Activated T-helper 17 cell treated with anti-CD3 and anti-CD28 coated beads, Interleukin-2, amount 50 U/mL, for 72 hours (primary cell): ENCODE measurements at regions not wholly inside any gene's neighbourhood (a gene's known extent, or its start where the extent isn't known, plus 50 kb on each side); places are given as distances from the start of the nearest gene placed in this dataset.
"Not testable (repeated sequence)": the region's sequence is repeated elsewhere in the genome, so short reads cannot be mapped to it uniquely, and the experiment has no call there.

Experiments
- ATAC-seq: fragments of 150-1000 bp; cut with Tn5 transposase; replicated peaks from 2 replicates; pipeline ENCODE4 v1.10.0; 2021; ENCODE audit warnings: mild to moderate bottlenecking, moderate library complexity
- H3K27ac Mint-ChIP-seq: one replicate; pipeline ENCODE4 v1.8.0; 2022; ENCODE audit warnings: mixed read lengths
- H3K27me3 Mint-ChIP-seq: one replicate; pipeline ENCODE4 v1.8.0; 2022; ENCODE audit warnings: mixed read lengths
- H3K36me3 Mint-ChIP-seq: one replicate; pipeline ENCODE4 v1.8.0; 2022; ENCODE audit warnings: low read depth, mild to moderate bottlenecking, mixed read lengths
- H3K4me1 Mint-ChIP-seq: one replicate; pipeline ENCODE4 v1.8.0; 2022; ENCODE audit warnings: mixed read lengths
- H3K4me3 Mint-ChIP-seq: one replicate; pipeline ENCODE4 v1.8.0; 2022; ENCODE audit warnings: mild to moderate bottlenecking, mixed read lengths
- H3K9me3 Mint-ChIP-seq: one replicate; pipeline ENCODE4 v1.8.0; 2022; ENCODE audit warnings: mixed read lengths

DNA sequence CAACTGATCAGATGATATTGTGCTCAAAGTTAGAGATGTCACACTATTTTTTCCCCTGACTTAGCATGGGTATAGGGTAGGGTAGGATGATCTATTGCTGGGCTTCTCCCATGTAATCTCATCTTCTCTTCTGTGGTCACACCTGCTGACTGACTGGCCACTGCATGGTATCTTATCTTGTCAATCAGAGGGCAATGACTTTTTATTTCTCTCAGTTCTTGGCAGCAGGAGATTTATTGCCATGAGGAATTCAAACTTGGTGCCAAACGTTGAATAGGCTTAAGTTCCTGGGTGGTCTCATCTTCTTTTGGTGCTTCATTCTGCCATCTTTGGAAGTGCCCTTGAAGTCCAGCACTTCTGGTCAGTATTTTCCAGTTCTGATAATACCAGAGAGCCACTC lies 226.4 kb upstream of the POGK start:
- Mint-ChIP-seq H3K4me3 (no peak overlapping the region), H3K9me3 (no peaks in the 10 kb centered on the region), H3K27me3 (no peaks in the 10 kb centered on the region), H3K27ac (no peak overlapping the region), H3K4me1 (no peaks in the 10 kb centered on the region), H3K36me3 (no peaks in the 10 kb centered on the region)
- ATAC-seq = no peak

DNA sequence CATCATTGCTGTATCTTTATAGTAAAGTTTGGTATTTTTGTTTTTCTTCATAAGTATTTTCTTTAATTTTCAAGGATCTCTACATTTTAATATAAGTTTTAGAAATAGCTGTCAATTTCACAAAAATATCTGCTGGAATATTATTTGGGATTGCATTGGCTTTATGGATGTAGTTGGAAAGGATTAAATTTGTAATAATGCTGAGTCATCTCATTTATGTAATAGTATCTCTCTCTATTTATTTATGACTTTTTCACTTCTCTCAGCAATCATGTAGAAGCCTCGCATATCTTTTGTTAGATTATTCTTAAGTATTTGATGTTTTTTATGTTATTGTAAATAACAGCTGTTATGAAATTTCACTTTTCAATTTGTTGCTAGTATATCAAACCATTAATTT lies 223.1 kb upstream of the POGK start:
- Mint-ChIP-seq H3K9me3 (no peaks in the 10 kb centered on the region), H3K4me3 (no peak overlapping the region), H3K27ac (no peak overlapping the region), H3K36me3 (no peaks in the 10 kb centered on the region), H3K4me1 (no peaks in the 10 kb centered on the region), H3K27me3 (no peaks in the 10 kb centered on the region)
- no peak for ATAC-seq

DNA sequence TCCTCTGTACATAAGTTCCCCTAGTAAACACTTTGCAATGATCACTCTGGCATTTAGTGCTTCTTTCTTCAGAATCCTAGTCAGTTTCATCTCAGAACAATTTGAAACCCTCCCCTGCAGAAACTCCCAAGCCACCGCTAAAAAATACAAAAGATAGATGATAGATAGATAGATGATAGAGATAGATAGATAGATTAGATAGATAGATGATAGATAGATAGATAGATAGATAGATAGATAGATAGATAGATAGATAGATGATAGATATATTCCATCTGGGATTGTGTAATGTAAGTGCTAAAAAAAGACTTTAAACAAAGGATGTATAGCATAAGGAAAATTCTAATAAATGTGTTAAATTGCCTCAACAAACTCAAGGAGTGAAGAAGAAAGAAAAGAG lies 212.6 kb upstream of the POGK start:
- Mint-ChIP-seq H3K9me3 (no peaks in the 10 kb centered on the region), H3K27ac (no peak overlapping the region), H3K4me1 (no peaks in the 10 kb centered on the region), H3K36me3 (no peaks in the 10 kb centered on the region), H3K4me3 (no peak overlapping the region), H3K27me3 (peaks cover 5% of the 10 kb centered on the region)
- ATAC-seq = no peak

DNA sequence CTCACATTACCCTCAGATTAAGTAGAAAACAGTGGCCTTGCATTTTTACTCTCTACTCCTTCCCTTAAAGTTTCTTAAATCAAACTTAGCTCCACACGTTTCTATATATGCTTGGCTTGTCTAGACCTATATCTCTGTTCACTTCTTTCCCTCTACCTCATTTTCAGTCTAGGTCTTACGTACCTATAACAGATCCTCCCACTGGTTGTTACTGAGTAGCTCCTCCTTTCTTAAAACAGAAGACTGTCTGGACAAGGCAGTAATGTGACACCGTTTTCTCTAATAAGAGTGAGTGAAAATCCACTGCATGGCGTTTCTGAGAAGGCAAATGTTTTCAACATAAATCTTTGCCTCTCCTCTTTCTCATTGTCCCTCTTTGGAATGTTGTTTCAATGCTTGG lies 211.7 kb upstream of the POGK start:
- no peak for ATAC-seq

DNA sequence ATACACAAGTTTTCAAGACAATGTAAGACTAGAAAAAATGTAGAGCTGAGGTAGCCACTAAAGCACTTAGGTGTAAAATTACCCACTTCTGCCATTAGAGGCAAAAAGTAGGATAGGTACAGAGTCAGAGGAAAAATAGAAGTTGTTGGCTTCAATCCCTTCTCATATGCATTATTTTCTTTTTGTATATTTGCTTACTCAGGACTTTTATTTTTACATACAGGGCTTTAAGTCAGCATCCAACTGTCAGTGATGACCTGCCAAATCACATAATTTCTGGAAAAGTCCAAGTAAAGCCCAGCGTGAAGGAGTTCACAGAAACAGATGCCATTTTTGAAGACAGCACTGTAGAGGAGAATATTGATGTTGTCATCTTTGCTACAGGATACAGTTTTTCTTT lies 211.0 kb upstream of the POGK start:
- no peak overlapping the region for H3K27ac Mint-ChIP-seq
- H3K4me3 Mint-ChIP-seq = no peak overlapping the region
- H3K4me1 Mint-ChIP-seq = no peaks in the 10 kb centered on the region
- H3K36me3 Mint-ChIP-seq = no peaks in the 10 kb centered on the region
- no peak for ATAC-seq
- no peaks in the 10 kb centered on the region for H3K9me3 Mint-ChIP-seq
- peaks cover 7% of the 10 kb centered on the region for H3K27me3 Mint-ChIP-seq

More for the DNA sequence above, 211.7 kb upstream of the POGK start:
- Mint-ChIP-seq H3K9me3 (no peaks in the 10 kb centered on the region), H3K36me3 (no peaks in the 10 kb centered on the region), H3K4me1 (no peaks in the 10 kb centered on the region), H3K27ac (no peak overlapping the region), H3K27me3 (peaks cover 4% of the 10 kb centered on the region), H3K4me3 (no peak overlapping the region)

DNA sequence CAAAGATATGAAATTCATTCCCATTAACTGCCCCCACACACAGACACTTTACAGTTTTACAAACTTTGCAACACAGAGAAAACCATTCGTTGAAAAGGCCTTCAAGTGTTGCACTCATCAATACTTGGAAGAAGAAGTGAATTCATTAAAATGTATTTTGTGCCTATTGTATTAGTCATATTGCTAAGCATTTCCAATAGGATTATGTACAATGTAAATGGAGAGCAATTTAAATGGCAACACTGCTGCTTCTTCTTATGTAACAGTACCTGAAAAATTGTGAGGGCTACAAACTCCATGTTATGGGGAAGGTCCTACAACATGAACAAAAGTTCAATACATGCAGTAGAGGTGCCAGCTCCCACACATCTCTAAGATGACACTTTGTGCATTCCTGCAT lies 209.3 kb upstream of the POGK start:
- Mint-ChIP-seq H3K4me3 (no peak overlapping the region), H3K4me1 (no peaks in the 10 kb centered on the region), H3K27ac (no peak overlapping the region), H3K36me3 (no peaks in the 10 kb centered on the region), H3K9me3 (no peaks in the 10 kb centered on the region), H3K27me3 (peaks cover 10% of the 10 kb centered on the region)
- no peak for ATAC-seq

DNA sequence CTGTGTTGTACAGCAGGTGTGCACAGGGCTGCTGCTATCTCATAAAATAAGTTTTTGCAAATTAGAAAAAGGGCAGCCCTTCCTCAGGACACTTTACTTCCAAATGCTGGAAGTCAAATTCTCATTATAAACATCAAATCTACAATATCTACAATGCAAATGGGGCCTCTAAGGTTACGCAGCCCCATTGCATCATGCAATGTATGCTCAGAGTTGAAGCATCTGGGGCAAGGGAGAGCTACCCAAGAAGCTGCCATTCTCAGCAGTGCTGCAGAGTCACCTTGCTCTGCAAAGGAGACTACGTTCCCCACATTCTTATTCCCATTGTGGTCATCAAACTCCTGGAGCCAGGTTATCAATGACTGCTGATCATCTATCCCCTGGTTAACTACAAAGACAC lies 208.9 kb upstream of the POGK start:
- Mint-ChIP-seq H3K27me3 (peaks cover 14% of the 10 kb centered on the region), H3K4me1 (no peaks in the 10 kb centered on the region), H3K9me3 (no peaks in the 10 kb centered on the region)

DNA sequence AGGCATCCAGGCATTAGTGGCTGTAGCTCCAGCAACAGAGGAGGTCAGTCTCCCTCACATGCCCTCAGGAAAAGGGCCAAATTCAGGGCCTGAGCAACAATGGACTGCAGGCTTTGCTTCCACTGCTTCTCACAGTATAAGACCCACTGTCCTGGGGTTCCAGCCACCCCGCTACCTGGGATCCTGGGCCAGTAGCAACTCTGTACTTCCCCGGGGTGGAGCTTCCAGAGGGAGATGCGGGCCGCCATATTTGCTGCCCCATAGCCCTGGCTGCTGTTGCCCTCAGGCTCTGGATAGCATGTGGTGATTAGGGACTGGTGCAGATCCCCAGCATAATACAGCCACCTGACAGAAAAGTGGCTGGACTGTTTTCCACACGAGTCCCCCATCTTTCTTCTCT lies 201.1 kb upstream of the POGK start:
- no peaks in the 10 kb centered on the region for H3K36me3 Mint-ChIP-seq
- no peak for ATAC-seq
- H3K4me1 Mint-ChIP-seq = no peaks in the 10 kb centered on the region
- no peak overlapping the region for H3K4me3 Mint-ChIP-seq
- no peak overlapping the region for H3K27ac Mint-ChIP-seq
- peaks cover 24% of the 10 kb centered on the region for H3K27me3 Mint-ChIP-seq
- no peaks in the 10 kb centered on the region for H3K9me3 Mint-ChIP-seq

More for the DNA sequence above, 208.9 kb upstream of the POGK start:
- no peak overlapping the region for H3K4me3 Mint-ChIP-seq
- H3K36me3 Mint-ChIP-seq = no peaks in the 10 kb centered on the region
- no peak for ATAC-seq
- H3K27ac Mint-ChIP-seq = no peak overlapping the region

DNA sequence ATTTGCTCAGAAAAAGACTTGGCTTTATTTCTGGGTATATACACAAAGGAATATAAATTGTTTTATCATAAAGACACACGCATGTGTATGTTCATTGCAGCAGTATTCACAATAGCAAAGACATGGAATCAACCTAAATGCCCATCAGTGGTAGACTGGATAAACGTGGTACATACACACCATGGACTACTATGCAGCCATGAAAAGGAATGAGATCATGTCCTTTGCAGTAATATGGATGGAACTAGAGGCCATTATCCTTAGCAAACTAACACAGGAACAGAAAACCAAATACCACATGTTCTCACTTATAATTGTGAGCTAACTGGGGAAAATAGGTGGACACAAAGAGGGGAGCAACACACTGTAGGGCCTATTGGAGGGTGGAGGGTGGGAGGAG lies 182.0 kb upstream of the POGK start:
- H3K36me3 Mint-ChIP-seq, H3K9me3 Mint-ChIP-seq, H3K27me3 Mint-ChIP-seq, ATAC-seq, H3K4me3 Mint-ChIP-seq, H3K27ac Mint-ChIP-seq, H3K4me1 Mint-ChIP-seq: not testable (repeated sequence)

DNA sequence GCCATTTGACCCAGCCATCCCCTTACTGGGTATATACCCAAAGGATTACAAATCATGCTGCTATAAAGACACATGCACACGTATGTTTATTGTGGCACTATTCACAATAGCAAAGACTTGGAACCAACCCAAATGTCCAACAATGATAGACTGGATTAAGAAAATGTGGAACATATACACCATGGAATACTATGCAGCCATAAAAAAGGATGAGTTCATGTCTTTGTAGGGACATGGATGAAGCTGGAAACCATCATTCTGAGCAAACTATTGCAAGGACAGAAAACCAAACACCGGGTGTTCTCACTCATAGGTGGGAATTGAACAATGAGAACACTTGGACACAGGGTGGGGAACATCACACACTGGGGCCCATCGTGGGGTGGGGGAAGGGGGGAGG lies 172.5 kb upstream of the POGK start:
- H3K36me3 Mint-ChIP-seq, H3K27me3 Mint-ChIP-seq, H3K4me3 Mint-ChIP-seq, H3K4me1 Mint-ChIP-seq, H3K9me3 Mint-ChIP-seq, ATAC-seq, H3K27ac Mint-ChIP-seq: not testable (repeated sequence)

DNA sequence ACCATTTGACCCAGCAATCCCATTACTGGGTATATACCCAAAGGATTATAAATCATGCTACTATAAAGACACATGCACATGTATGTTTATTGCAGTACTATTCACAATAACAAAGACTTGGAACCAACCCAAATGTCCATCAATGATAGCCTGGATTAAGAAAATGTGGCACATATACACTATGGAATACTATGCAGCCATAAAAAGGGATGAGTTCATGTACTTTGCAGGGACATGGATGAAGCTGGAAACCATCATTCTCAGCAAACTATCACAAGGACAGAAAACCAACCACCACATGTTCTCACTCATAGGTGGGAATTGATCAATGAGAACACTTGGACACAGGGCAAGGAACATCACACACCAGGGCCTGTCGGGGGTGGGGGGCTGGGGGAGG lies 171.7 kb upstream of the POGK start:
- H3K4me3 Mint-ChIP-seq, H3K9me3 Mint-ChIP-seq, H3K27me3 Mint-ChIP-seq, H3K36me3 Mint-ChIP-seq, H3K4me1 Mint-ChIP-seq, ATAC-seq, H3K27ac Mint-ChIP-seq: not testable (repeated sequence)

DNA sequence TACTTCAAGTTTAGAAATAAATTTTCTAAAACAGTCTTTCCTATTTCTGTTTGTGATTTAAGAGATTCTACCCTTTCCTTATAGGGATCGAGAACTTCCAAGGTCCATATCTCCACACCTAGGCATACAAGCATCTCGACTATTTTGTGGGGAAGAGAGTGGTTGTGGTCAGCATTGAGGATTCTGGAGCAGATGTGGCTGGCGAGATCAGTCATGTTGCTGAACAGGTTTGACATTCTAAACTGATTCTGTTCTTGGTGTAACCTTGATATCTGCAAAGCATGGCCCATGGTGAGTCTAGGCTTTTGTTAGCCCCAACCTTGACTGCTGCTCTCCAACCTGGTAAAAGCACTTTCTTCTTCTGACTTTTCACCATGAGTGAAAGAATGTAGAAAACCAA lies 167.6 kb upstream of the POGK start:
- Mint-ChIP-seq H3K4me1 (peaks cover 6% of the 10 kb centered on the region), H3K36me3 (no peaks in the 10 kb centered on the region), H3K9me3 (no peaks in the 10 kb centered on the region), H3K4me3 (no peak overlapping the region), H3K27me3 (peaks cover 5% of the 10 kb centered on the region), H3K27ac (no peak overlapping the region)
- no peak for ATAC-seq

DNA sequence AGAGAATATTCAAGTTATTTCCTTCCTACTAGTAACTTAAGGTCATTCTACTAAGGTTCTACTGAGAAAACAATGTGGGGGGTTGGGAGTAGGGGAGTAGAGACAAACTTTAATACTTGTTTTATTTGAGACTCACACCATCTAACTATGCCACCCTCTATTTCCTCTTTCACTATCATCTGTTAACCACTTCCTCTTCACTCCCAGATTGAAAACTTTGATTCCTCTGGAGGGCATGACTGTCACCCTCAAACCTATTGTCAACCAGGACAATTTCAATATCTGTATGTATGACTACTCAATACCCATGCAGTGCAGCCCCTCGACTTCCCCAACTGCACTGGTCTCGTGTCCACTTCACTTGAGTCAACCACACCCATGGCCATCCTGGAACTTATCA lies 165.6 kb upstream of the POGK start:
- no peak overlapping the region for H3K4me3 Mint-ChIP-seq
- H3K9me3 Mint-ChIP-seq = no peaks in the 10 kb centered on the region
- H3K27me3 Mint-ChIP-seq = peaks cover 5% of the 10 kb centered on the region
- no peak for ATAC-seq
- peaks cover 6% of the 10 kb centered on the region for H3K4me1 Mint-ChIP-seq
- no peaks in the 10 kb centered on the region for H3K36me3 Mint-ChIP-seq
- H3K27ac Mint-ChIP-seq = no peak overlapping the region

DNA sequence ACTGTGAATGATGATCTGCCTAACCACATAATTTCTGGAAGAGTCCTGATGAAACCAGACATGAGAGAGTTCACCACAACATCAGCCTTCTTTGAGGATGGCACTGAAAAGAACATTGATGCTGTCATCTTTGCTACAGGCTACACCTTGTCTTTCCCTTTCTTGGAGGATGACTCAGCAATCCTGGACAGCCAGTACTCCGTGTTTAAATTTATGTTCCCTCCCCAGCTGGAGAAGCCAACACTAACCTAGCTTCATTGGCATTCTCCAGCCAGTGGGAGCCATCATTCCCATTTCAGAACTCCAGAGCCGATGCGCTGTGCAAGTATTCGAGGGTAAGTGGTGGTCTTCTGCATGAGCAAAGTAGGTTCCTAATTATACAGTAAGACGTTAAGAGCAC lies 164.1 kb upstream of the POGK start:
- peaks cover under 1% of the 10 kb centered on the region for H3K27me3 Mint-ChIP-seq
- no peaks in the 10 kb centered on the region for H3K9me3 Mint-ChIP-seq
- H3K36me3 Mint-ChIP-seq = no peaks in the 10 kb centered on the region
- peaks cover 6% of the 10 kb centered on the region for H3K4me1 Mint-ChIP-seq
- H3K4me3 Mint-ChIP-seq = no peak overlapping the region
- no peak overlapping the region for H3K27ac Mint-ChIP-seq
- ATAC-seq = no peak

DNA sequence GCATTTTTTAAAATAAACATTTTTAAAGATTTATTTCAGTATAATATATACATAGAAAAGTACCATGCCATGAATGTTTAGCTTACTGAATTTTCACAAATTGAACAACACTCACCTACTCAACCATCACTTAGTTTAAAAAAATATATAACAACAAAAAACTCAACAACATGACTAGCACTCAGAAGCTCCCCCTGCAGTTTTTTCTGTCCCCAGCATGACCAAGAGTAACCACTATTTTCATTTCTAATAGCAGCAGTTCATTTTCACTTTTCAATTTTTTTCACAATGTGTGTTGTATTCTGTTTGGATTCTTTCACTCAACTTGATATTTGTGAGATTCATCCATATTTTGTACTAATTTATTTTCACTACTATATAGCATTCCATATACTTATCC lies 162.3 kb upstream of the POGK start:
- no peak overlapping the region for H3K27ac Mint-ChIP-seq
- H3K9me3 Mint-ChIP-seq = no peaks in the 10 kb centered on the region
- no peak for ATAC-seq
- H3K4me3 Mint-ChIP-seq = no peak overlapping the region
- H3K4me1 Mint-ChIP-seq = peaks cover 6% of the 10 kb centered on the region
- peaks cover 7% of the 10 kb centered on the region for H3K27me3 Mint-ChIP-seq
- H3K36me3 Mint-ChIP-seq = no peaks in the 10 kb centered on the region

DNA sequence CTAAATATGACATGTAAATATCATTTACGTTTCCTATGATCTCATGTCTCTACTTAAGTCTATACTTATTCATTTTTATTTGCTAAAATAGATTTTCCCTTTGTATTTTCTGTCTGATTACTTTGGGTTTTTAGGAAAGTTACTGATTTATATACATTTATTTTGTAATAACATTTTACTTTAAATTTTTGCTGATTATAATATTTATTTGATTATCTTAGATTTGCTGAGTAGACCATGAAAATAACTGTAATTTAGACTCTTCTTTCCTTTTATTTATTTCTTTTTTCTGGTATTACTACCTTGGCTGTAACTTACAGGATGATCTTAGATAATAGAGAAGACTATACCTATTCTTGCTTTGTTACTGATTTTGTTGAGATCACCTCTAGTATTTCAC lies 159.9 kb upstream of the POGK start:
- no peak overlapping the region for H3K27ac Mint-ChIP-seq
- H3K4me1 Mint-ChIP-seq = no peaks in the 10 kb centered on the region
- H3K36me3 Mint-ChIP-seq = no peaks in the 10 kb centered on the region
- H3K9me3 Mint-ChIP-seq = no peaks in the 10 kb centered on the region
- no peak overlapping the region for H3K4me3 Mint-ChIP-seq
- ATAC-seq = no peak
- peaks cover 9% of the 10 kb centered on the region for H3K27me3 Mint-ChIP-seq
